HG03175 (cell line): ENCODE measurements at regions not wholly inside any gene's neighbourhood (a gene's known extent, or its start where the extent isn't known, plus 50 kb on each side); places are given as distances from the start of the nearest gene placed in this dataset.

ENCODE experiments used
- ATAC-seq: cut with Tn5 transposase; IDR thresholded peaks from one replicate; pipeline ENCODE4 v1.9.1; 2021; ENCODE audit warnings: mild to moderate bottlenecking, moderate library complexity; ENCODE audit not compliant: unreplicated experiment

GRCh38 chr9:105828171-105828570 is 133.8 kb downstream of the TMEM38B start:
- no peak for ATAC-seq

GRCh38 chr9:105828596-105829213 is 134.4 kb downstream of the TMEM38B start:
- no peak for ATAC-seq

GRCh38 chr9:105830461-105830860 is 136.1 kb downstream of the TMEM38B start:
- ATAC-seq: no peak

GRCh38 chr9:105832096-105832710 is 137.9 kb downstream of the TMEM38B start:
- ATAC-seq: no peak

- ATAC-seq: no peak
Measured at GRCh38 chr9:105833271-105833975, 139.1 kb downstream of the TMEM38B start.

GRCh38 chr9:105834404-105834803 is 140.1 kb downstream of the TMEM38B start:
- no peak for ATAC-seq

- ATAC-seq: no peak
Measured at GRCh38 chr9:105835721-105836120, 141.4 kb downstream of the TMEM38B start.

- no peak for ATAC-seq
Measured at GRCh38 chr9:105836936-105837660, 142.8 kb downstream of the TMEM38B start.

GRCh38 chr9:105841562-105841961 is 147.2 kb downstream of the TMEM38B start:
- no peak for ATAC-seq

- no peak for ATAC-seq
Measured at GRCh38 chr9:105842023-105842644, 147.8 kb downstream of the TMEM38B start.

GRCh38 chr9:105846825-105847224 is 152.5 kb downstream of the TMEM38B start:
- ATAC-seq: no peak

- ATAC-seq: no peak
Measured at GRCh38 chr9:105850852-105851500, 156.6 kb downstream of the TMEM38B start.

GRCh38 chr9:105854026-105854782 is 159.9 kb downstream of the TMEM38B start:
- ATAC-seq: no peak

GRCh38 chr9:105854783-105855724 is 160.7 kb downstream of the TMEM38B start:
- no peak for ATAC-seq

GRCh38 chr9:105855987-105856386 is 161.6 kb downstream of the TMEM38B start:
- ATAC-seq: no peak

GRCh38 chr9:105858006-105858690 is 163.8 kb downstream of the TMEM38B start:
- peak; percentile 55 for ATAC-seq

GRCh38 chr9:105858877-105859276 is 164.5 kb downstream of the TMEM38B start:
- no peak for ATAC-seq

GRCh38 chr9:105859428-105860091 is 165.2 kb downstream of the TMEM38B start:
- ATAC-seq: no peak
